MCF 10A (cell line): ENCODE measurements at regions not wholly inside any gene's neighbourhood (a gene's known extent, or its start where the extent isn't known, plus 50 kb on each side); places are given as distances from the start of the nearest gene placed in this dataset.

Source experiments
- BruUV-seq: library from RNA; stranded (reverse); fragments of 400-500 nt; replicated peaks from 2 replicates; lab custom pipeline; 2021; lab: Mats Ljungman, UMichigan
- CTCF ChIA-PET: fragments of 300-600 bp; sonication (Branson Sonifier 250); formaldehyde crosslinking; extraction: SDS; loops from one replicate; lab custom pipeline; 2021; ENCODE audit warnings: antibody characterized with exemption, inconsistent platforms; lab: Yijun Ruan, JAX
- POLR2A ChIA-PET: fragments of 300-600, 350-650 bp; sonication (Branson Sonifier 250); formaldehyde crosslinking; extraction: SDS; loops from one replicate; lab custom pipeline; 2020; ENCODE audit warnings: antibody characterized with exemption, inconsistent platforms; lab: Yijun Ruan, JAX
- DNase-seq: peaks from one replicate; pipeline ENCODE4 v3.0.0-alpha.2; 2018; ENCODE audit not compliant: unreplicated experiment
- H3K27ac Mint-ChIP-seq: one replicate; pipeline ENCODE4 v1.8.0; 2022; ENCODE audit warnings: mild to moderate bottlenecking, low read depth, mixed read lengths; ENCODE audit not compliant: unreplicated experiment
- H3K27me3 Mint-ChIP-seq: one replicate; pipeline ENCODE4 v1.8.0; 2022; ENCODE audit warnings: mixed read lengths; ENCODE audit not compliant: insufficient read depth, unreplicated experiment
- H3K36me3 Mint-ChIP-seq: one replicate; pipeline ENCODE4 v1.8.0; 2022; ENCODE audit warnings: mild to moderate bottlenecking, moderate library complexity, mixed read lengths; ENCODE audit not compliant: insufficient read depth, unreplicated experiment
- H3K4me1 Mint-ChIP-seq: one replicate; pipeline ENCODE4 v1.8.0; 2022; ENCODE audit warnings: mixed read lengths; ENCODE audit not compliant: insufficient read depth, unreplicated experiment
- H3K4me3 Mint-ChIP-seq: one replicate; pipeline ENCODE4 v1.8.0; 2022; ENCODE audit warnings: mild to moderate bottlenecking, moderate library complexity, mixed read lengths; ENCODE audit not compliant: unreplicated experiment
- H3K9me3 Mint-ChIP-seq: one replicate; pipeline ENCODE4 v1.8.0; 2022; ENCODE audit warnings: mixed read lengths; ENCODE audit not compliant: unreplicated experiment
- intact Hi-C: fragments of 100-400 bp; cut with micrococcal nuclease; formaldehyde crosslinking; loops from 2 replicates; pipeline ENCODE4 v1.14.1; 2022
- TF ChIP-seq, protein P1 (sequence below): fragments of 200-600 bp; IDR thresholded peaks from one replicate; pipeline ENCODE4 v1.8.0; 2022; ENCODE audit warnings: antibody characterized with exemption, mild to moderate bottlenecking; ENCODE audit not compliant: unreplicated experiment

DNA sequence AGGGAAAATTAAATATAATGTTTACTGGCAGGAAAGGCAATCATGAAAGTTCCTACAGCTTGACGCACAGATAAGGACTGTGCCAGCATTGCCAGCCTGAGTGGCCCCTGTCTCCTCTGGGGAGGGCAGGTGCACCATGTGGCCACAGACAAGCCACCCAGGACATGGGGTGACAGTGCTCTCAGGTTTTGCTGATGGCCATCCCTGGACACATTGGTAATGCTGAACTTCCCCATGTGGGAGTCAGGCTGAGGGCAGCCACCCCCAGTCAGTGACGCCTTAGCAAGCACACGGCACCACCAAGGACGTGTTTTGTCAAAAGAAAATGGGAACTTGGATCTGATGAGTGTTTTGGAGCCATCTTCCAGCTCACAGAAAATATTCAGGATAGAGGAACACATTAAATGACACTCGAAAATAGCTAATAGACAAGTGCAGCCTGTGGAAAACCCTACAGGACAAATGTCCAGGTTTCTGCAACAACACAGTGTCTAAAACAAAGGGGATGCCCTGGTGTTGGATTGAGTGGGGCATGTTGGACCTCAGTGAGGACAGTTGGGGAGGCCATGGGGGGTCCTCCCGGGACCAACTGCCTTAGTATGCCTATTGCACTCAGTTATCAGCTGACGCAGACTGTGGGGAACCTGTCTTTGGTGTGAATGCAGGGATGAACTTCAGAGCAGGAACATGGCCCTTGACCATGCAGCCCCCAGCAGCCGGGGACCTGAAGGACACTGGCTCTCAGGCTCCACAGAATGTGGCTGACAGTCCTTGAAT is 1450.5 kb downstream of the BRD1 start:
- no peak for DNase-seq
- ChIA-PET POLR2A (no interaction called here), CTCF (no interaction called here)
- TF ChIP-seq, protein P1, sequence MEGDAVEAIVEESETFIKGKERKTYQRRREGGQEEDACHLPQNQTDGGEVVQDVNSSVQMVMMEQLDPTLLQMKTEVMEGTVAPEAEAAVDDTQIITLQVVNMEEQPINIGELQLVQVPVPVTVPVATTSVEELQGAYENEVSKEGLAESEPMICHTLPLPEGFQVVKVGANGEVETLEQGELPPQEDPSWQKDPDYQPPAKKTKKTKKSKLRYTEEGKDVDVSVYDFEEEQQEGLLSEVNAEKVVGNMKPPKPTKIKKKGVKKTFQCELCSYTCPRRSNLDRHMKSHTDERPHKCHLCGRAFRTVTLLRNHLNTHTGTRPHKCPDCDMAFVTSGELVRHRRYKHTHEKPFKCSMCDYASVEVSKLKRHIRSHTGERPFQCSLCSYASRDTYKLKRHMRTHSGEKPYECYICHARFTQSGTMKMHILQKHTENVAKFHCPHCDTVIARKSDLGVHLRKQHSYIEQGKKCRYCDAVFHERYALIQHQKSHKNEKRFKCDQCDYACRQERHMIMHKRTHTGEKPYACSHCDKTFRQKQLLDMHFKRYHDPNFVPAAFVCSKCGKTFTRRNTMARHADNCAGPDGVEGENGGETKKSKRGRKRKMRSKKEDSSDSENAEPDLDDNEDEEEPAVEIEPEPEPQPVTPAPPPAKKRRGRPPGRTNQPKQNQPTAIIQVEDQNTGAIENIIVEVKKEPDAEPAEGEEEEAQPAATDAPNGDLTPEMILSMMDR, result no peak
- no peaks in the 10 kb centered on the region for H3K36me3 Mint-ChIP-seq
- H3K4me1 Mint-ChIP-seq, result no peaks in the 10 kb centered on the region
- H3K27ac Mint-ChIP-seq, result no peak overlapping the region
- H3K9me3 Mint-ChIP-seq, result peaks cover 27% of the 10 kb centered on the region
- no TSS peak for BruUV-seq
- H3K27me3 Mint-ChIP-seq, result no peaks in the 10 kb centered on the region
- H3K4me3 Mint-ChIP-seq, result no peak overlapping the region
- intact Hi-C loops, result no loop called here

DNA sequence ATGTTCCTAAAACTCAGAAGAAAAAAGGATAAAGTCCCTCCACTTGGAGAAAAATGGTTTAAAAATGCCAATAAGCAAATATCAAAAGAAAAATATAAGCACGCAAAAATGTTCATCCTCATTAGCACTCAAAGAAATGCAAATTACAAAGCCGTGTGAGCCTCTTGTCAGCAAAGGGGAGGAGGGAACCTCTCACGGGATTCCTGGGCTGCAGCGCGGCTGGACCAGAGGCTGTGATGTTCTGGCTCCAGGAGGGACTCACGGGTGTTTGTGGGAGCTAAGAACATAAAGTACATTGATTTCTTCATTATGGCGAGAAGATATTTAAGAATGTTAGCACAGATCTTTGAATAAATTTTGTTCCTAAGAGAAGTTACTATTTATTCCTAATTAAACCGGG is 1451.2 kb downstream of the BRD1 start:
- peaks cover 30% of the 10 kb centered on the region for H3K9me3 Mint-ChIP-seq
- TF ChIP-seq, protein P1, result no peak
- H3K27me3 Mint-ChIP-seq, result no peaks in the 10 kb centered on the region
- H3K36me3 Mint-ChIP-seq, result no peaks in the 10 kb centered on the region
- H3K27ac Mint-ChIP-seq, result no peak overlapping the region
- intact Hi-C loops, result no loop called here
- CTCF ChIA-PET, result no interaction called here
- DNase-seq, result no peak
- no peak overlapping the region for H3K4me3 Mint-ChIP-seq
- H3K4me1 Mint-ChIP-seq, result no peaks in the 10 kb centered on the region
- POLR2A ChIA-PET, result no interaction called here
- no TSS peak for BruUV-seq

DNA sequence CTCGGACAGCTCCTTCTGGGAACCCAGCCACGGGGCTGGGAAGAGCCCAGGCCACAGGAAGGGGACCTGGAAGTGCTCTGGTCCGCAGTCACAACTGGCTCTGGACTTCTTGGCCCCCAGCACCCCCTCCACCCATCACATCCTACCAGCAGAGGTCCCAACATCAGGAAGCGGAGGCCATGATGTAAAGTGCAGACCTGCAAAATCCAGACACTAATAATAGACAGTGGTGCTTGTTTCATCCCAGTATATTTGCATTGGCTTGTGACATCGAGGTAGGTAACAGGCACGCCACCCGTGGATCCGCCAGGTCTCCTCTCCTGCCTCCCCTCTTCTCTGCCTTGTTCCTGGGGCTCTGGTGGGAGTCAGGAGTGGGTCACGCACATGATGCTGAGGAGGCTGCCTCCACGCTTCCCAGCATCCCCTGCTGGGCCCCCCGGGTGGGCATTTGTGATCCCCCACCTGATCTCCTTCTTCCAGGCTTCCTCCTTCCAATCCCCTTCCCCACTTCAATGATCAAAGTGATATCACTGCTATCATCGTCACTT is 1454.0 kb downstream of the BRD1 start:
- H3K4me1 Mint-ChIP-seq, result no peaks in the 10 kb centered on the region
- TF ChIP-seq, protein P1, result no peak
- intact Hi-C loops, result no loop called here
- H3K27ac Mint-ChIP-seq, result no peak overlapping the region
- no peak for DNase-seq
- ChIA-PET POLR2A (no interaction called here), CTCF (no interaction called here)
- H3K4me3 Mint-ChIP-seq, result no peak overlapping the region
- no peaks in the 10 kb centered on the region for H3K36me3 Mint-ChIP-seq
- H3K9me3 Mint-ChIP-seq, result peaks cover 36% of the 10 kb centered on the region
- H3K27me3 Mint-ChIP-seq, result no peaks in the 10 kb centered on the region
- BruUV-seq, result no TSS peak

DNA sequence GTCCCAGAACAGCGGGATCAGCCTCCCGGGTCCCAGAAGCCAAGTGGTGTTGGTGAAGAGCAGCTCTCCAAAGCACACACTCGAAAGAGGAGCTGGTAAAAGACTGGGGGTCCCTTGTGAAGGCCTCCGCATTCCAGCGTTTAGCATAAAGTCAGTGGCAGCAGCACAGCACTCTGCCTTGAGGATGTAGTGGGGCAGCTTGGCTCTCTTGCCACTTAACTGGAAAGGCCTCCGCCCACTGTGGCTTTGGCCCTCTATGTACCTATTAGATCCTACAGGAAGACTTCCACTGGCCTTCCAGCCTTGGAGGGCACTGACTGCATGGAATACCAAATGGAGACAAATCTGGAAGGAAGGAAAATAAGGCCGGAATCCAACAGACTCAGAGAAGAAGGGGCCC is 1455.3 kb downstream of the BRD1 start:
- Mint-ChIP-seq H3K9me3 (peaks cover 36% of the 10 kb centered on the region), H3K27ac (no peak overlapping the region), H3K4me3 (no peak overlapping the region), H3K4me1 (no peaks in the 10 kb centered on the region), H3K27me3 (no peaks in the 10 kb centered on the region), H3K36me3 (no peaks in the 10 kb centered on the region)
- TF ChIP-seq, protein P1, result no peak
- BruUV-seq, result no TSS peak
- DNase-seq, result no peak
- intact Hi-C loops, result no loop called here
- ChIA-PET POLR2A (no interaction called here), CTCF (no interaction called here)
